Esophagus squamous epithelium (tissue), 4 donors: ENCODE measurements at regions not wholly inside any gene's neighbourhood (a gene's known extent, or its start where the extent isn't known, plus 50 kb on each side); places are given as distances from the start of the nearest gene placed in this dataset.

Source experiments
- CTCF ChIP-seq, 6 experiments: fragments of 450-650 bp in 4 of 6; fragments of 200-600 bp in 2 of 6; sonication (generic) in 2 of 6; IDR thresholded peaks; one replicate each; pipeline ENCODE4 v1.5.1; 2016 to 2019; ENCODE audit warnings: antibody characterized with exemption in 6 of 6, mild to moderate bottlenecking in 4 of 6, moderate library complexity in 4 of 6
- POLR2A ChIP-seq, 4 donors: fragments of 450-650 bp; IDR thresholded peaks; one replicate each; pipeline ENCODE4 v1.6.1; 2017; ENCODE audit warnings: antibody characterized with exemption in 4 of 4, mild to moderate bottlenecking in 4 of 4, moderate library complexity in 3 of 4

- TF ChIP-seq CTCF (IDR thresholded peaks at IDR 0.05) (no peak), POLR2A (IDR thresholded peaks at IDR 0.05) (no peak)
These were observed 238.6 kb upstream of the PRR16 start for GRCh38 chr5:120225524-120225923.
